Astrocyte of the cerebellum (primary cell): ENCODE measurements at regions not wholly inside any gene's neighbourhood (a gene's known extent, or its start where the extent isn't known, plus 50 kb on each side); places are given as distances from the start of the nearest gene placed in this dataset.

Experiments used
- DNase-seq: peaks from one replicate; pipeline ENCODE4 v3.0.0-alpha.2; 2011; ENCODE audit warnings: low read depth
- H3K4me3 ChIP-seq: 2 replicates; pipeline ENCODE4 v1.5.1; 2011; ENCODE audit warnings: mild to moderate bottlenecking, low read depth, low read length, moderate library complexity
- in situ Hi-C: cut with HindIII; loops from 2 replicates; pipeline ENCODE4 v1.10.0; 2017; ENCODE audit warnings: low sequenced_read_pairs
- TF ChIP-seq, protein P1 (sequence below): IDR thresholded peaks from 2 replicates; pipeline ENCODE4 v1.5.1; 2012; ENCODE audit warnings: low read length, low read depth, moderate library complexity, mild to moderate bottlenecking; ENCODE audit errors: missing control alignments

DNA sequence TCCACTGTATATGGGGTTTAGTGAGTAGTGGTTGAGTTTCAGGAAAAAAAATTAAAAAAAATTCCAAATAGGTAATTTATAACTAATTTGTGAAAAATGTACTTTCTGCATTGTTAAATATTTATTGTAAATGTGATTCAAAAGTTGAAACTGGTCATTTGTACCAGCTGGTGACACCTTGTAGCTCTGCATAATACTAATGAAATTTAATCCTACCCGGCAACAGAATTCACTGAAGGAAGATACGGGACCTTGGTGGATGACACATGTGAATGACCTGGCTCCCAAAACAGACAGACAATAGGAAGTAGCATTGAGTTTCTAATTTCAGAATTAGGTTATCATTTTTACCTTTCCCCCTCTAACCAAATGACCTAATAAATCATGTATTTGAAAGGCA, 73.8 kb downstream of the SLITRK6 start:
- H3K4me3 ChIP-seq: no peak overlapping the region
- in situ Hi-C loops: no loop called here
- no peak for DNase-seq
- TF ChIP-seq, protein P1, sequence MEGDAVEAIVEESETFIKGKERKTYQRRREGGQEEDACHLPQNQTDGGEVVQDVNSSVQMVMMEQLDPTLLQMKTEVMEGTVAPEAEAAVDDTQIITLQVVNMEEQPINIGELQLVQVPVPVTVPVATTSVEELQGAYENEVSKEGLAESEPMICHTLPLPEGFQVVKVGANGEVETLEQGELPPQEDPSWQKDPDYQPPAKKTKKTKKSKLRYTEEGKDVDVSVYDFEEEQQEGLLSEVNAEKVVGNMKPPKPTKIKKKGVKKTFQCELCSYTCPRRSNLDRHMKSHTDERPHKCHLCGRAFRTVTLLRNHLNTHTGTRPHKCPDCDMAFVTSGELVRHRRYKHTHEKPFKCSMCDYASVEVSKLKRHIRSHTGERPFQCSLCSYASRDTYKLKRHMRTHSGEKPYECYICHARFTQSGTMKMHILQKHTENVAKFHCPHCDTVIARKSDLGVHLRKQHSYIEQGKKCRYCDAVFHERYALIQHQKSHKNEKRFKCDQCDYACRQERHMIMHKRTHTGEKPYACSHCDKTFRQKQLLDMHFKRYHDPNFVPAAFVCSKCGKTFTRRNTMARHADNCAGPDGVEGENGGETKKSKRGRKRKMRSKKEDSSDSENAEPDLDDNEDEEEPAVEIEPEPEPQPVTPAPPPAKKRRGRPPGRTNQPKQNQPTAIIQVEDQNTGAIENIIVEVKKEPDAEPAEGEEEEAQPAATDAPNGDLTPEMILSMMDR: no peak

DNA sequence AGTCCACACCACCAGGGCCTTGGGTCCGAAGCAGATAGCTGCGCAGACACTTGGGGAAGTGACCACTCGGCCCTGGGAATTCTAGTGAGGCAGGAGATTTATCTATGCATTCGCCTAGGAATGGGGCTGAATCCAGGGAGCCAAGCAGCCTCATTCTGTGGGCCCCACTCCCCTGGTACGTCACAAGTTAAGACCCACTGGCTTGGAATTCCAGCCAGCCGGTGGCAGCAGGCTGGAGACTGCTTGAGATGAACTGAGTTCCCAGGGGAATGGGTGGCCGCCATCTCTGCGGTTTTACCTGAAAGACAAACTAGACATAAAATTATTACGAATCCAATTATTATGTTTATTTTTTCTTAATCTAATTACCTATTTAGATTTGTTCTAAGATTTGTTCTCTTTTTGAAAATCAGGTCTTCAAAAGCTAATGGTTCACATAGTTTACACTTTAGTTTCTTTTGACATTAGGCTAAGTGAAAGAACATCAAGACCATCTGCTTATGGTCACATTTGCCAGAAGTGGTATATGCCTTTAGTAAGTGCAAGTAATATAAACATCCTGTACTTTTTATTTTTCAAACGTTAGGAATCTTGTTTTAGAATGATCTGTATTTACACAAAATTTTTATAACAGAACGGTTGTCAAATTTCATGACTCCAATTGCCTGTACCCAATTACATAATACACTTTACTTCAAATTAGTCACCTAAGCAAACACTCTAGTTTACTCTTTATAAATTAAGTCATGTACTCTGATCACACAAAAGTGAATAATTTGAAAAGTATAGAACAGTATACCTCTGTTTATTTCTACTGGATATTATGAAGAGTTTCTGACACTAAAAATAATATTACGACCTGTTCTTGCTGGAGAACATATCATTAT, 74.4 kb downstream of the SLITRK6 start:
- TF ChIP-seq, protein P1: no peak
- in situ Hi-C loops: no loop called here
- DNase-seq: no peak
- H3K4me3 ChIP-seq: no peak overlapping the region

DNA sequence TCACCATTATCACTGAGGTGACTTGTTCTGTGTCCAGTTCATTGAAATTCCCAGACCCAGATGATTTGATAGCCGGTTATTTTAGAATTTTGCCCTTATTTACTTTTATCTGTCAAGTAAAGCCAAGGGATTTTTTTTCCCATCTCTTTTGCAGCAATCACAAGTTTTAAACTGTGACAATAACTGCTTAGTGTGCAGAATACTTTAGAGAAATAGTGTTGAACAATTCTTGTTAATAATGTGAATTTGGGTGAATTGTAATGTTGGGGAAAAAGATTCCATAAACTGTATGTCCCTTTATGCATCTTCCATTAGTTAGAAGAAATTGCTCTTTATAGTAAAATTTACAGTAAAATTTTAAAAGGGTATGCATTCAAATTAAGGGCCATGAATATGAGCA, 79.5 kb downstream of the SLITRK6 start:
- TF ChIP-seq, protein P1: no peak
- no peak overlapping the region for H3K4me3 ChIP-seq
- no peak for DNase-seq
- in situ Hi-C loops: no loop called here

DNA sequence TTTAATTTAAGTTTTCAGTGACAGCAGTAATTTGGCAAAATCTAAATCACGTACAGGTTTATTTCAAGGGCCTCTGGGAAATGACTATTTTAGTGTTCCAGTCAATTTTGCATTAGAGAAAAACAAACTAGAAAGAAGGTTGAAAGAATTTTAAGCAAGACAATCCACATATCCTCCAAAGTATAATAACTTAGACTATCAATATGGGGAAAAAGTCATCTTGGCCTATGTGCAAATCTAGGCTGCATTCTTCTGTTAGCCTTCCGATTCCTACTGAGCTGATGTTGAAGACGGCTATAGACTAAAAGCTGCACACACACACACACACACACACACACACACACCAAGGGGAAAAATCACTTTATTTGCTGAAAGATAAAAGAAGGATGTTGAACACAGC, 81.3 kb downstream of the SLITRK6 start:
- TF ChIP-seq, protein P1: no peak
- DNase-seq: no peak
- in situ Hi-C loops: no loop called here
- no peak overlapping the region for H3K4me3 ChIP-seq

DNA sequence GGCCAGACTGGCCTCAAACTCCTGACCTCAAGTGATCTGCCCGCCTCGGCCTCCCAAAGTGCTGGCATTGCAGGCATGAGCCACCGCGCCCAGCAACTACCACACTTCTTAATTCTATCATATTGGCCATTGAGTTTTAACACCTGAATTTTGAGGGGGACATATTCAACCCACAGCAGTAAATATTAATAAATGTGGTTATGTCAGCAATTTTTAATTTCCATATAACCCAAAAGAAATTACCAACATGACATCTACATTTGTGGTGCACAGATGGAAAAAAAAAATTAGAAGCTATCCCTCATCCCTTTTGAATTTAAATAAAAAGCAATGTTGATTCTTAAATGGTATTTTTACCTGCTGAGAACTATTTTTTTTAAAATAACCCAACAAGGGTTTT, 88.7 kb downstream of the SLITRK6 start:
- in situ Hi-C loops: no loop called here
- TF ChIP-seq, protein P1: no peak
- no peak overlapping the region for H3K4me3 ChIP-seq
- no peak for DNase-seq

DNA sequence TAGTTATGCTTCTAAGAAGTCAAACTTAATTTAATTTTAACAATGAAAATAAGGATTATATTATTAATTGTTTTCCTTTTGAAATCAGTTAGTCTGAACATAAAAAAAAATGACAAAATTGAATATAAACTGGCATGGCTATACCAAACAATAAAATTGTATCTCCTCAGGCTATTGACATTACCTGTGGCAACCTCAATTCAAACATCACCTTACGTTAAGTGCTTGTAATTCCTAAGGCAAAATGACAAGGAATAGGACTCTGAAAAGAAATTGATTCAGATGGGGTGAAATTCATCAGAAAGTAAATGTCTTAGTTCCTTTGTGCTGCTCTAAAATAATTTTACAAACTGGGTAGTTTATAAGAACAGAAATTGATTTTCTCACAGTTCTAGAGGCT, 89.5 kb downstream of the SLITRK6 start:
- TF ChIP-seq, protein P1: no peak
- no peak for DNase-seq
- in situ Hi-C loops: no loop called here

More for the DNA sequence above, 89.5 kb downstream of the SLITRK6 start:
- no peak overlapping the region for H3K4me3 ChIP-seq
